ENCODE measurements at regions not wholly inside any gene's neighbourhood (a gene's known extent, or its start where the extent isn't known, plus 50 kb on each side); places are given as distances from the start of the nearest gene placed in this dataset.

- no peak for DNase-seq
Observed at GRCh38 chr16:86288716-86289294, 221.5 kb upstream of the FOXF1 start.

GRCh38 chr16:86289304-86289703 is 221.0 kb upstream of the FOXF1 start:
- no peak for DNase-seq

- no peak for DNase-seq
Observed at GRCh38 chr16:86289907-86290306, 220.4 kb upstream of the FOXF1 start.

- DNase-seq: no peak
Observed at GRCh38 chr16:86291491-86291890, 218.8 kb upstream of the FOXF1 start.

DNA sequence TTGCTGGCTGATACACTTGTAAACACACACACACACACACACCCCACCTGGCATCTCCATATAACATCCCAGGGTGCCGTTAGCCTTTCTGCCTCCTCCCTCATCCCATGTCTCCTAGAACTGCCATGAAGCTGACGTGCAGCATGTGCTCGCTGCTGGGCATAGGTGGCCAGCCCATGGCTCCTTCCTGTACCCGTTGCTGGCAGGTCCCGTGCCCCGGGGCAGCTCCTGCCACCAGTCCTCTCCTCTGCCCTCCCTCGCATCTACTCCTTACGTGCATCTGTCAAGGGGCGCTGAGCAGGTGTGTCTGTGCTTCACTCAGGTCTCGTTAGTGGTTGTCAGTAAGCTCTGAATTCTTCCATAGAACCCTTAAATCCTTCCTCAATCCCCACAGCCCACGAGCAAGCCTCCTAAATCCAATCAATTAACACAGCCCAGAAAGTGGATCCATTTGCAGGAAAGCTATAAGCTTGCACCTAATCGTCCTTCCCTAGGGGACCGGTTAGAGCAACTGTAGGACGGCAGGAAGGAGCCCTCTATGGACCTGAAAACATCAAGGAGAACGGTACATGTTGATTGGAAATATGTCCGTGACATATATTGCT is 218.1 kb upstream of the FOXF1 start:
- DNase-seq: no peak

- DNase-seq: no peak
Observed at GRCh38 chr16:86292942-86293341, 217.4 kb upstream of the FOXF1 start.

DNA sequence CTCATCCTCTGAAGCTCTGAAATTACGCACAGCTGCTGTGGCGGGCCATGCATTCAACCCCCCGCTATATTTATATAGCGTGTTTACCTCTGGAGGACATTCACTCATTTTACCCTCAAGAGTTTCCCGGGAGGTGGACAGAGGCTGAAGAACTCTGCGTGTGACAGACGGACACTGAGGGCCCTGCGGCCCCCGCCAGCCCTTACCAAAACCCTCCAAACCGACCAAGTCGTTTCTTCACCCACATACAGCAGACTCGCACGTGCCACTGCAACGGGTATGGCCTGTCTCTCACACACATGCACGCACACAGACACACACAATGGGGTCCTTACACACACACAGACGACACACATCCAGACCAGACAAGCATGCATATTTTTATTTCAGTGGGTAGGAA is 216.4 kb upstream of the FOXF1 start:
- no peak for DNase-seq

- no peak for DNase-seq
Observed at GRCh38 chr16:86294535-86295196, 215.7 kb upstream of the FOXF1 start.

GRCh38 chr16:86296256-86296655 is 214.1 kb upstream of the FOXF1 start:
- no peak for DNase-seq

- DNase-seq: no peak
Observed at GRCh38 chr16:86297391-86297790, 212.9 kb upstream of the FOXF1 start.

DNA sequence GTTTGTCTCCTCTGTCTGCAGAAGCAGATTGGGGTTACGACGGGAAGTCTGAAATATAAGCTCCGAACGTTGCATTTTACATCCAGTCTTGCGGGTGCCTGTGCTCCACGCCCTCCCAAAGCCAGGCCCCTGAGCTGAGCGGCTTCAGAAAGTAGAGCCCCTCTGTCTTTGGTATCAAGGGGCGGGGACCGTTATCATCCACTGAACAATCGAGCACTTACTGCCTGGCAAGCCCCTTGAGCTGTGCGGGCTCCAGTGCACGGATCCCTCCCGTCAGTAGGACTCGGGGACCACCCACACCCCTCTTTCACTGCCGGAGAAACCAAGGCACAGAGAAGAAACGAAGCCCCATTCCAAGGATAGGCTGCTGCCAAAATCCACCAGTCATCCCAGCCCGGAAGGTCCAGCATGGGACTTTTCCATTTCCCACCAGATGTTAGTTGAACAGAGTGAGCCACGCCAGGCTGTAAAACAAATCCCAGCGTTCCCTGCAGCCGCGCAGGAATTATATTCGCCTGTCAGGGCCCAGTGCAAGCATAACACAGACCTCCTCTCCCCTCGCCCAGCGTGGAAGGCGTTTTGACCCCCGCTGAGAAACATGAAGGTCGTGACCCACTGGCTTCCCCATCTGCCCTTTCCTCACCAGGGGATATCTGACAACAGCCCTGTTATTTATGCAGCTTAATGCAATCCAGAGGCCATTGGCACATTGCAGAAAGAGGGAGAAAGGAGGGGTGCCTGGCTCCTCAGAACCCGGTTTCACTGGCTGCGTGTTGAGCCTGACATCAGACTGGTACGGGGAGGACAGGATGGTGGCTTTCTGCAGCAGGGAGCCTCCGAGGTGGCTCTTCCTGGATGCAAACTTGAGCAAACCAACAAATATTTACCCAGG is 212.2 kb upstream of the FOXF1 start:
- no peak for DNase-seq

GRCh38 chr16:86298758-86299134 is 211.6 kb upstream of the FOXF1 start:
- no peak for DNase-seq

GRCh38 chr16:86299882-86300610 is 210.3 kb upstream of the FOXF1 start:
- DNase-seq: no peak

GRCh38 chr16:86300746-86301481 is 209.4 kb upstream of the FOXF1 start:
- no peak for DNase-seq

DNA sequence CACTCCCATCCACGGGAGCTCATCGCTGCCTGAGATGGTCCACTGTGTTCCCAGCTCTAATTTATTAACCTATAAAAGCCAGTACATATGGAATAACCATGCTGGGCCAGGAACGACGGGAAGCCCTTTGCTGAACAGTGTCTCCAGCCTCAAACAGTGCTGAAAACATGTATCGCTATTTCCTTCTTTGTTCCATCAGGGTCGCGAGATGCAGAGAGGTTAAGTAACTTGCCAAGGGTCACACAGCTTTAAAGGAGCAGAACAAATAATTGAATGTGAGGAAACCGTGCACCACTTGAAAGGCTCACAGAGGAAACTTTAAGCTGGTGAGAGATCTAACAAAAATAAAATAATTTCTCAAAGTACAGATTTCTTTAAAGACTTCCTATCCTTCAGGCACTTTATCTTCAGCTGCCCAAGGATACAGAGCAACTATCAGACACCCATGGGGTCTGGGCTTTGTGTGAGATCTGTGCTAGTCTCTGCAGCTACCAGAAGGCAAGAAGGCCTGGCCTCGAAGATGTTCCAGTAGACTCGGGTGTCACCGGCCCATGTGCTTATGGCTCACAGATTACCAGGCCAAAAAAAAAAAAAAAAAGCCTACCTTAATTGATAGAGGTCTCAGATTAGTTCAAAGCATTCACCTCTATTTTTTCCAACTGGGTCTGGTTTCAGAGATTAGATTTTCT is 207.8 kb upstream of the FOXF1 start:
- DNase-seq: no peak

- DNase-seq: no peak
Observed at GRCh38 chr16:86303787-86304678, 206.3 kb upstream of the FOXF1 start.

- no peak for DNase-seq
Observed at GRCh38 chr16:86304868-86305267, 205.5 kb upstream of the FOXF1 start.

GRCh38 chr16:86305440-86305839 is 204.9 kb upstream of the FOXF1 start:
- DNase-seq: no peak

DNA sequence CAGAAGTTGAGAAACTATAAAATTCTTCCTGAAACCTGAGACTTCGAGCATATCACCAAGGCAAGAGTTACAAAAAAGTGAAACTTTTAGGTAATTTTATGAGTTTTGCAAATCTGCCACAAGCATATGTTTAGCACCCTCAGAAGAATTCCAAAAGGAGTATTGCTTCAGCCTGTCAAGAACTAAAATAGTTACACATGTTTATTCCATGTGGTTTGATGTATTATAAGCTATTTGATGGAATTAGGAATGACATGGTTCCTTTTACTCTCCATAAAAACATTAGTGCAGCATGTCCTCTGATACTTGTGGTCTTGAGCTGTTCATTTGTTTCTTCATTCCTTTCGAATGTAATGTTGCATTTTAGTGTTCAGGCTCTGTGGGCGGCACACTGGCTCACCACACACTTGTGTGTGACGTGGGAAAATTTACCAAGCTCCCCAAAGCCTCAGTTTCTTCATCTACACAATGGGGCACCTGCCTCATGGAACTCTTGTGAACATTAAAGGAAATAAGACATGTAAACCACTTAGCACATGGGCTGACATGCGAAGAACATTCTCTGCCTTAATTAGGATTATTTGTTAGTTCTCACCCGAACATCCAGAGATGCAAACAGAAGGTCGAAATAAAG is 204.2 kb upstream of the FOXF1 start:
- DNase-seq: no peak
